MM.1S (cell line): ENCODE measurements at regions not wholly inside any gene's neighbourhood (a gene's known extent, or its start where the extent isn't known, plus 50 kb on each side); places are given as distances from the start of the nearest gene placed in this dataset.

Experiments used
- DNase-seq: peaks from one replicate; pipeline ENCODE4 v3.0.0-alpha.2; 2015
- H2AFZ ChIP-seq: fragments of 300-600 bp; sonication (generic); 2 replicates; pipeline ENCODE4 v1.6.0; 2016; ENCODE audit warnings: antibody characterized with exemption, low read length
- H3F3A ChIP-seq: fragments of 300-600 bp; sonication (generic); 2 replicates; pipeline ENCODE4 v1.6.1; 2016; ENCODE audit warnings: mild to moderate bottlenecking, antibody characterized with exemption, low read length, moderate library complexity, mixed read lengths; ENCODE audit not compliant: insufficient read depth
- H3K27ac ChIP-seq: fragments of 300-600 bp; sonication (generic); 2 replicates; pipeline ENCODE4 v1.5.1; 2016; ENCODE audit warnings: mild to moderate bottlenecking, low read length
- H3K27me3 ChIP-seq: fragments of 300-600 bp; sonication (generic); replicated peaks from 2 replicates; pipeline ENCODE4 v1.6.0; 2016; ENCODE audit warnings: low read length; ENCODE audit not compliant: insufficient read depth
- H3K36me3 ChIP-seq: fragments of 300-600 bp; sonication (generic); replicated peaks from 2 replicates; pipeline ENCODE4 v1.6.1; 2016; ENCODE audit warnings: mild to moderate bottlenecking, low read length, mixed read lengths; ENCODE audit not compliant: insufficient read depth
- H3K4me1 ChIP-seq: fragments of 300-600 bp; sonication (generic); 2 replicates; pipeline ENCODE4 v1.6.1; 2016; ENCODE audit warnings: low read length, mixed read lengths
- H3K4me2 ChIP-seq: fragments of 300-600 bp; sonication (generic); 2 replicates; pipeline ENCODE4 v1.6.0; 2016; ENCODE audit warnings: low read depth, low read length
- H3K4me3 ChIP-seq: fragments of 300-600 bp; sonication (generic); 2 replicates; pipeline ENCODE4 v1.5.1; 2016; ENCODE audit warnings: low read length, mixed read lengths
- H3K79me2 ChIP-seq: fragments of 300-600 bp; sonication (generic); 2 replicates; pipeline ENCODE4 v1.6.1; 2016; ENCODE audit warnings: mixed run types, low read length, mixed read lengths
- H3K9ac ChIP-seq: fragments of 300-600 bp; sonication (generic); 2 replicates; pipeline ENCODE4 v1.6.1; 2016; ENCODE audit warnings: low read length, mixed read lengths
- H3K9me2 ChIP-seq: fragments of 300-600 bp; sonication (generic); replicated peaks from 2 replicates; pipeline ENCODE4 v1.6.1; 2016; ENCODE audit warnings: mild to moderate bottlenecking, low read length, mixed read lengths; ENCODE audit not compliant: insufficient read depth
- H3K9me3 ChIP-seq: fragments of 300-600 bp; sonication (generic); replicated peaks from 2 replicates; pipeline ENCODE4 v1.6.1; 2016; ENCODE audit warnings: mild to moderate bottlenecking, low read length, mixed read lengths; ENCODE audit not compliant: insufficient read depth
- H4K20me1 ChIP-seq: fragments of 300-600 bp; sonication (generic); 2 replicates; pipeline ENCODE4 v1.6.1; 2016; ENCODE audit warnings: mild to moderate bottlenecking, low read length, moderate library complexity, mixed read lengths; ENCODE audit not compliant: insufficient read depth
- CTCF ChIP-seq: fragments of 300-600 bp; sonication (generic); IDR thresholded peaks from 2 replicates; pipeline ENCODE4 v1.5.1; 2016; ENCODE audit warnings: antibody characterized with exemption, low read length, mixed read lengths
- EZH2 ChIP-seq: fragments of 300-600 bp; sonication (generic); optimal IDR thresholded peaks from 2 replicates; pipeline ENCODE3; 2017; ENCODE audit warnings: low read depth, mild to moderate bottlenecking, antibody characterized with exemption, low read length, mixed read lengths
- EZH2phosphoT487 ChIP-seq: fragments of 300-600 bp; sonication (generic); IDR thresholded peaks from 2 replicates; pipeline ENCODE4 v1.6.1; 2018; ENCODE audit warnings: antibody characterized with exemption, low read length

DNA sequence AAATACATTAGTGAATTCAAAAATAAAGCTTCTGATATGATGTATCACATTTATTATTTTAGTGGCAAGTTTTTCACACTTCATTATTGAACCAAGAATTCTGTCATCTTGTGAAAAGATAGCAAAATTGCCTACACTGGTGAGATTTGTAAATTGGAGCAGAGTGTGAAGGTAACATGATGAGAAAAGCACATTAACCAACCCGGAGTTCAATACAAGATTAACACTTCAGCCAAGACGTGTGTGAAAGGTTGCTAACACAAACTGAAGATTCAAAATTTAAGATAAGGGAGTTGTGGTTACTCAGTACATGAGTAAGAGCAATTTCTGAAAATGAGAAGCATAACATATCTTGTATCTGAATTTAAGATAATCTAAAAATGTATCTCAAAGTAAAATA is 346.7 kb downstream of the PDHA2 start:
- H3K27ac ChIP-seq, result no peak overlapping the region

DNA sequence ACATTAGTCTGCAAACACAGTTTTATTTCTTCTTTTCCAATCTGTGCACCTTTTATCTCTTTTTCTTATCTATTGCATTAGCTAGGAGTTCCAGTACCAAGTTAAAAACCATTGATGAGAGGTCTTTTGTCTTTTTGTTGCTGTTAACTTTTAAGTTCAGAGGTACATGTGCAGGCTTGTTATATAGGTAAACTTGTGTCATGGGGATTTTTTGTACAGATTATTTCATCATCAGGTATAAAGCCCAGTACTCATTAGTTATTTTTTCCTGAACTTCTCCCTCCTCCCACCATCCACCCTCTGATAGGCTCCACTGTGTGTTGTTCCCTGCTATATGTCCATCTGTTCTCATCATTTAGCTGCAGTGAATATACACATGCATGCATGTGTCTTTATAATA is 349.9 kb downstream of the PDHA2 start:
- Histone ChIP-seq H3K4me1 (no peaks in the 10 kb centered on the region), H3K9ac (no peak overlapping the region), H3K27me3 (no peaks in the 10 kb centered on the region)

More for the DNA sequence above, 346.7 kb downstream of the PDHA2 start:
- no peaks in the 10 kb centered on the region for H3K27me3 ChIP-seq
- TF ChIP-seq EZH2phosphoT487 (no peak), CTCF (no peak), EZH2 (no peak)
- no peak overlapping the region for H3K4me3 ChIP-seq
- H2AFZ ChIP-seq, result no peak overlapping the region
- H3F3A ChIP-seq, result no peaks in the 10 kb centered on the region
- no peaks in the 10 kb centered on the region for H3K79me2 ChIP-seq
- no peak overlapping the region for H3K4me2 ChIP-seq
- H3K36me3 ChIP-seq, result no peaks in the 10 kb centered on the region
- H3K9ac ChIP-seq, result no peak overlapping the region
- H3K9me3 ChIP-seq, result no peaks in the 10 kb centered on the region
- H3K9me2 ChIP-seq, result no peaks in the 10 kb centered on the region
- no peaks in the 10 kb centered on the region for H4K20me1 ChIP-seq
- DNase-seq, result no peak
- H3K4me1 ChIP-seq, result no peaks in the 10 kb centered on the region

DNA sequence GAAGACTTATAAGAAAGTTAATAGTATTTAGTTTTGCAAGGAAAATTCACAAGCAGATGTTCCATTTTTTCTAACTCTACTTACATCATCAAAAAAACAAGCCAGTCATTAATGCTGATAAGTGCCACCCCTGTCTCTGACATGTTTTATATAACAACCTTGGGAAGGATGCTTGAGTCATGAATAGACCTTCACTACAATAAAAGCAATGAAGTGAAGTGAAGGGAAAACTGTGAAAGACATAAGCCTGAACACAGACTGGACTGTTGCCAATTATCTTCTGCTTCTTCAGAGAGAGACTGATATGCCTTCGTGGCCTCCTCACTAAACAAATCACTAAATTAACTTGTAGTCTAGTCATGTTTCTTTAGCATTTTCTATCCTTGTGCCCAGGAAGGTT is 353.2 kb downstream of the PDHA2 start:
- Histone ChIP-seq H3K27ac (no peak overlapping the region), H3K9me2 (no peaks in the 10 kb centered on the region), H3K4me1 (no peaks in the 10 kb centered on the region), H3K4me3 (no peak overlapping the region), H4K20me1 (no peaks in the 10 kb centered on the region), H3F3A (no peaks in the 10 kb centered on the region), H3K4me2 (no peak overlapping the region), H3K79me2 (no peaks in the 10 kb centered on the region), H3K27me3 (no peaks in the 10 kb centered on the region), H3K9ac (no peak overlapping the region), H2AFZ (no peak overlapping the region), H3K9me3 (no peaks in the 10 kb centered on the region), H3K36me3 (no peaks in the 10 kb centered on the region)
- no peak for DNase-seq
- TF ChIP-seq EZH2phosphoT487 (no peak), CTCF (no peak), EZH2 (no peak)

More for the DNA sequence above, 349.9 kb downstream of the PDHA2 start:
- DNase-seq, result no peak
- Histone ChIP-seq H3K27ac (no peak overlapping the region), H3K4me3 (no peak overlapping the region), H3K9me3 (no peaks in the 10 kb centered on the region), H2AFZ (no peak overlapping the region), H3K36me3 (no peaks in the 10 kb centered on the region), H3F3A (no peaks in the 10 kb centered on the region), H3K9me2 (no peaks in the 10 kb centered on the region), H3K4me2 (no peak overlapping the region), H4K20me1 (no peaks in the 10 kb centered on the region), H3K79me2 (no peaks in the 10 kb centered on the region)
- no peak for TF ChIP-seq EZH2phosphoT487
- no peak for TF ChIP-seq CTCF
- no peak for TF ChIP-seq EZH2
